ENCODE measurements at regions not wholly inside any gene's neighbourhood (a gene's known extent, or its start where the extent isn't known, plus 50 kb on each side); places are given as distances from the start of the nearest gene placed in this dataset.

GRCh38 chr2:109669731-109670130, 55.6 kb downstream of the SOWAHC start:
- Mint-ChIP-seq H3K4me1 (ENCODE audit: unreplicated experiment) (no peaks in the 10 kb centered on the region), H3K4me3 (ENCODE audit: unreplicated experiment) (no peak overlapping the region), H3K27me3 (ENCODE audit: unreplicated experiment) (peaks cover 62% of the 10 kb centered on the region), H3K36me3 (ENCODE audit: unreplicated experiment) (no peaks in the 10 kb centered on the region), H3K9me3 (ENCODE audit: unreplicated experiment) (no peaks in the 10 kb centered on the region), H3K27ac (ENCODE audit: unreplicated experiment) (no peak overlapping the region)
- no peak for DNase-seq (ENCODE audit: extremely low spot score, unreplicated experiment)
- TF ChIP-seq, protein P1, sequence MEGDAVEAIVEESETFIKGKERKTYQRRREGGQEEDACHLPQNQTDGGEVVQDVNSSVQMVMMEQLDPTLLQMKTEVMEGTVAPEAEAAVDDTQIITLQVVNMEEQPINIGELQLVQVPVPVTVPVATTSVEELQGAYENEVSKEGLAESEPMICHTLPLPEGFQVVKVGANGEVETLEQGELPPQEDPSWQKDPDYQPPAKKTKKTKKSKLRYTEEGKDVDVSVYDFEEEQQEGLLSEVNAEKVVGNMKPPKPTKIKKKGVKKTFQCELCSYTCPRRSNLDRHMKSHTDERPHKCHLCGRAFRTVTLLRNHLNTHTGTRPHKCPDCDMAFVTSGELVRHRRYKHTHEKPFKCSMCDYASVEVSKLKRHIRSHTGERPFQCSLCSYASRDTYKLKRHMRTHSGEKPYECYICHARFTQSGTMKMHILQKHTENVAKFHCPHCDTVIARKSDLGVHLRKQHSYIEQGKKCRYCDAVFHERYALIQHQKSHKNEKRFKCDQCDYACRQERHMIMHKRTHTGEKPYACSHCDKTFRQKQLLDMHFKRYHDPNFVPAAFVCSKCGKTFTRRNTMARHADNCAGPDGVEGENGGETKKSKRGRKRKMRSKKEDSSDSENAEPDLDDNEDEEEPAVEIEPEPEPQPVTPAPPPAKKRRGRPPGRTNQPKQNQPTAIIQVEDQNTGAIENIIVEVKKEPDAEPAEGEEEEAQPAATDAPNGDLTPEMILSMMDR (IDR thresholded peaks at IDR 0.05), result no peak

GRCh38 chr2:109670556-109671411, 56.6 kb downstream of the SOWAHC start:
- Mint-ChIP-seq H3K36me3 (ENCODE audit: unreplicated experiment) (no peaks in the 10 kb centered on the region), H3K4me3 (ENCODE audit: unreplicated experiment) (no peak overlapping the region), H3K27ac (ENCODE audit: unreplicated experiment) (no peak overlapping the region), H3K27me3 (ENCODE audit: unreplicated experiment) (peaks cover 69% of the 10 kb centered on the region), H3K9me3 (ENCODE audit: unreplicated experiment) (no peaks in the 10 kb centered on the region), H3K4me1 (ENCODE audit: unreplicated experiment) (no peaks in the 10 kb centered on the region)
- TF ChIP-seq, protein P1 (IDR thresholded peaks at IDR 0.05), result no peak
- no peak for DNase-seq (ENCODE audit: extremely low spot score, unreplicated experiment)

- H3K27me3 Mint-ChIP-seq (ENCODE audit: unreplicated experiment), result peaks cover 77% of the 10 kb centered on the region
- no peak overlapping the region for H3K27ac Mint-ChIP-seq (ENCODE audit: unreplicated experiment)
- no peaks in the 10 kb centered on the region for H3K36me3 Mint-ChIP-seq (ENCODE audit: unreplicated experiment)
- DNase-seq (ENCODE audit: extremely low spot score, unreplicated experiment), result no peak
- no peak overlapping the region for H3K4me3 Mint-ChIP-seq (ENCODE audit: unreplicated experiment)
- H3K4me1 Mint-ChIP-seq (ENCODE audit: unreplicated experiment), result no peaks in the 10 kb centered on the region
- no peaks in the 10 kb centered on the region for H3K9me3 Mint-ChIP-seq (ENCODE audit: unreplicated experiment)
- TF ChIP-seq, protein P1 (IDR thresholded peaks at IDR 0.05), result no peak
Observed at GRCh38 chr2:109674894-109675534, 60.9 kb downstream of the SOWAHC start.

DNA sequence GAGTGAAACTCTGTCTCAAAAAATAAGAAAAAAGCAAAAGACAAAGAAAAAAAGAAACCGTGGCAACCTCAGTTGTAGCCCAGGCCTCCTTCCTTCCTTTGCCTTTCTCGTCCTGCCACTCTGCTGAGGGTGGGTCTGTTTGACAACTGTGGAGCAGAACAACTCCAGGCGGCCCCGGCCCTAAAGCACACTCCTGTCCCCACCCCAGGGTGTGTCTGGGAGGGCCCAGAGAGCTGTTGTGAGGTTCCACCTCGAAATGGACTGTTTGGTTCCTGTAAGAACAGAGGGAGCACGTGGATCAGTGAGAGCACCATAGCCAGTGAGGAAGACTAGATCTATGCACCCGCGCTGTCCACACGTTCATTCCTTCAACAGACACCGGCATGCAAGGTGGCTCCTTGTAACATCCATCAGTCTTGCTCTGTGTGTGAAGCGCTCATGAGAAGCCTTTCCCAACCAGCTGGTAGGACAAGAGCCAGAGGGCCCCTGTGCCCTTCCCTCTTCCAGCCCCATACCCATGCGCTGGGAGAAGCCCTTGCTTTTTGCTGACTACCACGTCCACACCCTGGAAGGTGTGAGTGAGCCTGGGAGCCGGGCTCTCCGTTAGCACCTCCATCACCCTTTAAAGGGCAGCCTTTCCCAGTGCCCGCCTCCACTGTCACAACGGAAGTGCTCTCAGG, 61.6 kb downstream of the SOWAHC start:
- peaks cover 4% of the 10 kb centered on the region for H3K4me1 Mint-ChIP-seq (ENCODE audit: unreplicated experiment)

More for the DNA sequence above, 61.6 kb downstream of the SOWAHC start:
- Mint-ChIP-seq H3K27me3 (ENCODE audit: unreplicated experiment) (peaks cover 81% of the 10 kb centered on the region), H3K36me3 (ENCODE audit: unreplicated experiment) (no peaks in the 10 kb centered on the region), H3K9me3 (ENCODE audit: unreplicated experiment) (no peaks in the 10 kb centered on the region), H3K27ac (ENCODE audit: unreplicated experiment) (no peak overlapping the region), H3K4me3 (ENCODE audit: unreplicated experiment) (no peak overlapping the region)
- TF ChIP-seq, protein P1 (IDR thresholded peaks at IDR 0.05), result no peak
- DNase-seq (ENCODE audit: extremely low spot score, unreplicated experiment), result no peak
